Glutamatergic neuron (in vitro differentiated cells): ENCODE measurements at regions not wholly inside any gene's neighbourhood (a gene's known extent, or its start where the extent isn't known, plus 50 kb on each side); places are given as distances from the start of the nearest gene placed in this dataset.

Experiments
- DNase-seq: peaks from one replicate; pipeline ENCODE4 v3.0.0; 2022
- H3K27ac Mint-ChIP-seq: one replicate; pipeline ENCODE4 v1.8.0; 2020; ENCODE audit warnings: mild to moderate bottlenecking, mixed read lengths, inconsistent platforms; ENCODE audit not compliant: unreplicated experiment
- H3K27me3 Mint-ChIP-seq: one replicate; pipeline ENCODE4 v1.8.0; 2020; ENCODE audit warnings: mild to moderate bottlenecking, moderate library complexity, mixed read lengths, inconsistent platforms; ENCODE audit not compliant: unreplicated experiment
- H3K36me3 Mint-ChIP-seq: one replicate; pipeline ENCODE4 v1.8.0; 2020; ENCODE audit warnings: mild to moderate bottlenecking, mixed read lengths, inconsistent platforms; ENCODE audit not compliant: unreplicated experiment
- H3K4me1 Mint-ChIP-seq: one replicate; pipeline ENCODE4 v1.8.0; 2020; ENCODE audit warnings: mild to moderate bottlenecking, low read depth, mixed read lengths, inconsistent platforms; ENCODE audit not compliant: unreplicated experiment
- H3K4me3 Mint-ChIP-seq: one replicate; pipeline ENCODE4 v1.8.0; 2020; ENCODE audit warnings: mild to moderate bottlenecking, mixed read lengths, inconsistent platforms; ENCODE audit not compliant: unreplicated experiment
- H3K9me3 Mint-ChIP-seq: one replicate; pipeline ENCODE4 v1.8.0; 2020; ENCODE audit warnings: mild to moderate bottlenecking, moderate library complexity, mixed read lengths, inconsistent platforms; ENCODE audit not compliant: unreplicated experiment
- TF ChIP-seq, protein P1 (sequence below): fragments of 200-600 bp; sonication (generic); IDR thresholded peaks from one replicate; pipeline ENCODE4 v1.5.0; 2021; ENCODE audit not compliant: partially characterized antibody, unreplicated experiment

DNA sequence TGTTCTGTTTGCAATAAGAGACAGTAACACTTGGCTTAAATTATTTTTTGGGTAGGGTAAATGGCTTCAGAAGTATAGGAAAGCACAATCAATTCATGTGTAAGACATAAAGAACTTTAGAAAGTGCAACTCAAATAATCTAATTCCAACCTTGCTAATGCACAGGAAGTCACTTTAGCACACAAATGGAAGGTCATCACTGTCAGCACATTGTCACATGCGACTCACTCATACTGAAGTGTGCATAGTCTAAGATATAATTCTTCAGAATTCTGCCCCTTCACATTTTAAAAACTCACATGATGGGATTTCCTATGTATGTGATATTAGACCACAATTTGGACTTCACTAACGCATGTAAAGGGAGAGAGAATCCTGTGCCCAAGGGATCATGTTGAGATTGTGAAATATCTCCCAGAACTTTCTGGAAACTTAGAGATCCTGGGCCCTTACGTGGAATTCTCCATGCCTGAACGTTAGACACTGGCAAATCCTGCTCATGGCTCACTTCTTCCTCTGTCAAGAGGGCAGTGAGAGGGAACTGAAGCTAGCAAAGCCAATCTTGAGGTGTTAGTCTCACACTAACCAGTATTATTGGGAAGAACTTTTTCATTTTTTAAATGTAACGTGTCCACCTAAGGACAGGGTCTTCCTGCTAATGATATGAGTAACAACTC, 403.2 kb upstream of the PTGER4 start:
- no peak for DNase-seq
- Mint-ChIP-seq H3K27ac (no peak overlapping the region), H3K4me3 (no peak overlapping the region), H3K36me3 (no peaks in the 10 kb centered on the region), H3K27me3 (no peaks in the 10 kb centered on the region), H3K9me3 (no peaks in the 10 kb centered on the region), H3K4me1 (no peaks in the 10 kb centered on the region)
- TF ChIP-seq, protein P1, sequence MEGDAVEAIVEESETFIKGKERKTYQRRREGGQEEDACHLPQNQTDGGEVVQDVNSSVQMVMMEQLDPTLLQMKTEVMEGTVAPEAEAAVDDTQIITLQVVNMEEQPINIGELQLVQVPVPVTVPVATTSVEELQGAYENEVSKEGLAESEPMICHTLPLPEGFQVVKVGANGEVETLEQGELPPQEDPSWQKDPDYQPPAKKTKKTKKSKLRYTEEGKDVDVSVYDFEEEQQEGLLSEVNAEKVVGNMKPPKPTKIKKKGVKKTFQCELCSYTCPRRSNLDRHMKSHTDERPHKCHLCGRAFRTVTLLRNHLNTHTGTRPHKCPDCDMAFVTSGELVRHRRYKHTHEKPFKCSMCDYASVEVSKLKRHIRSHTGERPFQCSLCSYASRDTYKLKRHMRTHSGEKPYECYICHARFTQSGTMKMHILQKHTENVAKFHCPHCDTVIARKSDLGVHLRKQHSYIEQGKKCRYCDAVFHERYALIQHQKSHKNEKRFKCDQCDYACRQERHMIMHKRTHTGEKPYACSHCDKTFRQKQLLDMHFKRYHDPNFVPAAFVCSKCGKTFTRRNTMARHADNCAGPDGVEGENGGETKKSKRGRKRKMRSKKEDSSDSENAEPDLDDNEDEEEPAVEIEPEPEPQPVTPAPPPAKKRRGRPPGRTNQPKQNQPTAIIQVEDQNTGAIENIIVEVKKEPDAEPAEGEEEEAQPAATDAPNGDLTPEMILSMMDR: no peak

DNA sequence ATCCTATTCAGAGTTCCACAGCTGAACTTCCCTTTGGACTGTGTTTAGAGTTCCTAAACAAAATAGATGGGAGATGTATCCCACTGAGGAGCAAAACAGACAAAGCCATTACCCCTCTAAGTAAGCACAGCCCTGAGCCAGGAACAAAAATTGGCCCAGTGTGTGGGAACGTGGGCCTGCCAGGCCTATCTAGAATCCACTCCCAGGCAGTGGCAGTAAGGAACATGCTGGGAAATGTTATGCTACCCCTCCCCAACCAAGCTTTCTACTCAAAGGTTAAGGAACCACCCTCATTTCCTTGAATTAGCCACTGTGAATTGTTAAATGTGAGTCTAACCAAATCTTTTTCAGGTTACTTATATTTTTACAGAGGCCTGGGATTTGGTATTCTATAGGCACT, 405.1 kb upstream of the PTGER4 start:
- H3K4me1 Mint-ChIP-seq: no peaks in the 10 kb centered on the region
- no peak overlapping the region for H3K27ac Mint-ChIP-seq
- no peaks in the 10 kb centered on the region for H3K27me3 Mint-ChIP-seq
- TF ChIP-seq, protein P1: no peak
- no peaks in the 10 kb centered on the region for H3K9me3 Mint-ChIP-seq
- DNase-seq: no peak
- H3K4me3 Mint-ChIP-seq: no peak overlapping the region
- H3K36me3 Mint-ChIP-seq: no peaks in the 10 kb centered on the region

DNA sequence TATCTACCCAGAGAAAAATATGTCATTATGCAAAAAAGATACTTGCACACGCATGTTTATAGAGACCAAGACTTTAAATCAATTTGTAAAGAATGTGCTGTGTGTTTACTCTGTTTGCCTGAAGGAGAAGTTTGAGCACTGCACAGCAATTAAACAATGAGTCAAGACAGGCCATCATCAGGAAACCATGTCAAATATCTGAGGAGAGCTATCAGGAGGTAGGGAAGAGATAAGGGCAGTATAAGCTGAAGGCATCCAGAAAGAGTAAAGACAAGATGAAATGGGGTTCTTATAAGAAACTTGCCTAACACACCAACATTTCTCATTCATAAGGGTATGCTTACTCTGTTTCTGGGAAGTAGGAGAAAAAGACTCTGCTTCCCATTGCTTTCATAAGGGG, 405.8 kb upstream of the PTGER4 start:
- H3K4me1 Mint-ChIP-seq: no peaks in the 10 kb centered on the region
- H3K27ac Mint-ChIP-seq: no peak overlapping the region
- no peaks in the 10 kb centered on the region for H3K36me3 Mint-ChIP-seq
- no peaks in the 10 kb centered on the region for H3K27me3 Mint-ChIP-seq
- no peak for DNase-seq
- no peak overlapping the region for H3K4me3 Mint-ChIP-seq
- H3K9me3 Mint-ChIP-seq: no peaks in the 10 kb centered on the region
- TF ChIP-seq, protein P1: no peak

DNA sequence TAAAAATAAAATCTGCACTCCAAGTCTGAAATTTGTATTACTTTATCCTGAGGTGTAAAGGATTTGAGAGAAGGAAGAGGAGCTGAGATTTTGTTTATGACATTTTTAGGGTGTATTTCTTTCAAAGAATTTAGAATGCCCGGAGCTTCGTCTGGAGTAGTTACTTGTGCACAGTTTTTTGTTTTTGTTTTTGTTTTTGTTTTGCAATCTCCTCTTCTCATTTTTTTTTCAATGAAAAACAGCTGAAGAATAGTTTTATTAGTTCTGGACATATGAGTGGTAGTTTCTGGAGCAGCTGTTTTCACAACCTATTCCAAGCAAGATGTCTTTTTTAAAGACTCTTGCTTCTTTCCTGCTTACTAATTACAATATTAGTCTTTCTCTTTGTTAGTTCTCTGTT, 408.2 kb upstream of the PTGER4 start:
- Mint-ChIP-seq H3K4me1 (no peaks in the 10 kb centered on the region), H3K27me3 (no peaks in the 10 kb centered on the region), H3K4me3 (no peak overlapping the region), H3K27ac (no peak overlapping the region), H3K36me3 (no peaks in the 10 kb centered on the region), H3K9me3 (no peaks in the 10 kb centered on the region)
- no peak for DNase-seq
- TF ChIP-seq, protein P1: no peak

DNA sequence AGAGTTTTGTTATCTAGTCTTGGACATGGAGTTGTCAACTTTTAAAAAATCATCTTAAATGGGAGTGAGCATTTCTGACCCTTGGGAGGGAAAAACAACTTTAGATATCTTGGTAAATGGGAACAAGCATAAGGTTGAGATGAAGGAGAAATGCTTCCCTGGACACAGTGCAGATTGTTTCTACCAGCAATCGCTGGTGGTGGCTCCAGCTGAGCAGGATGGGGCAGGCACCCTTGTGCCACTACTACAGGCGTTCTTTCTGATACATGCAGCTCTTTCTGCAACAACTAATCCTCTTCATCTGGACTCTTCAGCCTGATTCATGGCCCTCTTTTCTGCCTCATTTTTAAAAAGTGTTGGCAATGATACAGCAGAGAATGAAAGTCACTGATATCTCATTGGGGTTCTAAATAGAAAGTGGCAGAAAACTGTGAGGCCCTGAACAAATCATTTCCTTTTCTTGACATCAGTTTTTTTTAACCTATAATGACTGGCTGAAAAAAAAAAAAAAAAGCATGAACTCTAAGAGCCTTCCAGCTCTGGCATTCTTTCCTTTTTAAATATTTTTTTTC, 409.4 kb upstream of the PTGER4 start:
- TF ChIP-seq, protein P1: no peak
- Mint-ChIP-seq H3K36me3 (no peaks in the 10 kb centered on the region), H3K9me3 (no peaks in the 10 kb centered on the region), H3K27me3 (no peaks in the 10 kb centered on the region), H3K4me1 (no peaks in the 10 kb centered on the region), H3K4me3 (no peak overlapping the region), H3K27ac (no peak overlapping the region)
- no peak for DNase-seq
